Mesendoderm (in vitro differentiated cells): ENCODE measurements at regions not wholly inside any gene's neighbourhood (a gene's known extent, or its start where the extent isn't known, plus 50 kb on each side); places are given as distances from the start of the nearest gene placed in this dataset.
A peak's percentile ranks its signal among the peaks of the same experiment; 100 is the strongest.

Experiments used
- DNase-seq: peaks from one replicate; pipeline ENCODE4 v3.0.0; 2013
- H2AK5ac ChIP-seq: 2 replicates; pipeline ENCODE4 v1.6.1; 2013; ENCODE audit warnings: low read length, inconsistent platforms
- H2BK120ac ChIP-seq: 2 replicates; pipeline ENCODE4 v1.6.1; 2013; ENCODE audit warnings: low read depth, mild to moderate bottlenecking, low read length, moderate library complexity, mixed read lengths
- H2BK15ac ChIP-seq: replicated peaks from 2 replicates; pipeline ENCODE4 v1.6.1; 2013; ENCODE audit warnings: low read depth, mild to moderate bottlenecking, moderate library complexity
- H2BK5ac ChIP-seq: 2 replicates; pipeline ENCODE4 v1.6.1; 2013; ENCODE audit warnings: low read length, inconsistent platforms
- H3K18ac ChIP-seq: 2 replicates; pipeline ENCODE4 v1.6.1; 2013; ENCODE audit warnings: mild to moderate bottlenecking, low read length, mixed read lengths
- H3K23ac ChIP-seq: one replicate; pipeline ENCODE4 v1.6.1; 2013; ENCODE audit warnings: low read length
- H3K27ac ChIP-seq: 2 replicates; pipeline ENCODE4 v1.5.1; 2013; ENCODE audit warnings: low read depth, mild to moderate bottlenecking, inconsistent platforms, low read length, moderate library complexity
- H3K27me3 ChIP-seq: 2 replicates; pipeline ENCODE4 v1.6.1; 2013; ENCODE audit warnings: low read length, control low read depth, mild to moderate bottlenecking, inconsistent platforms; ENCODE audit not compliant: insufficient read depth, poor library complexity
- H3K36me3 ChIP-seq: 2 replicates; pipeline ENCODE4 v1.6.1; 2013; ENCODE audit warnings: low read length, inconsistent platforms; ENCODE audit not compliant: control insufficient read depth, insufficient read depth
- H3K4ac ChIP-seq: one replicate; pipeline ENCODE4 v1.6.1; 2013; ENCODE audit warnings: low read depth, mild to moderate bottlenecking, low read length, moderate library complexity
- H3K4me1 ChIP-seq: 2 replicates; pipeline ENCODE4 v1.6.1; 2013; ENCODE audit warnings: low read depth, low read length, inconsistent platforms; ENCODE audit not compliant: control insufficient read depth
- H3K4me2 ChIP-seq: 2 replicates; pipeline ENCODE4 v1.6.1; 2013; ENCODE audit warnings: low read length
- H3K4me3 ChIP-seq: 2 replicates; pipeline ENCODE4 v1.5.1; 2013; ENCODE audit warnings: mild to moderate bottlenecking, low read length
- H3K56ac ChIP-seq: one replicate; pipeline ENCODE4 v1.6.1; 2013; ENCODE audit warnings: low read length
- H3K79me1 ChIP-seq: 2 replicates; pipeline ENCODE4 v1.6.1; 2013; ENCODE audit warnings: low read length, inconsistent platforms
- H3K79me2 ChIP-seq: 2 replicates; pipeline ENCODE4 v1.6.1; 2013; ENCODE audit warnings: mild to moderate bottlenecking, low read length; ENCODE audit not compliant: control insufficient read depth, insufficient read depth
- H3K9ac ChIP-seq: 2 replicates; pipeline ENCODE4 v1.6.1; 2013; ENCODE audit warnings: low read length, inconsistent platforms
- H4K5ac ChIP-seq: one replicate; pipeline ENCODE4 v1.6.1; 2013; ENCODE audit warnings: low read length
- H4K8ac ChIP-seq: one replicate; pipeline ENCODE4 v1.6.1; 2013; ENCODE audit warnings: low read depth, mild to moderate bottlenecking, control low read depth, low read length, moderate library complexity
- WGBS: extraction: QIAGEN DNeasy Blood & Tissue Kit; methylation state at CpG from one replicate; pipeline ENCODE4 v1.1.7; 2013; ENCODE audit warnings: low lambda C conversion rate, missing lambda C conversion rate; ENCODE audit not compliant: insufficient coverage; ENCODE audit errors: extremely low coverage; 5-methylcytosine and 5-hydroxymethylcytosine counted together

- Histone ChIP-seq H3K36me3 (no peaks in the 10 kb centered on the region), H2BK120ac (no peak overlapping the region), H3K27me3 (no peaks in the 10 kb centered on the region), H4K8ac (no peak overlapping the region), H2BK5ac (no peak overlapping the region), H3K18ac (no peak overlapping the region), H3K79me2 (no peaks in the 10 kb centered on the region), H3K4me1 (peaks cover 3% of the 10 kb centered on the region), H2AK5ac (no peak overlapping the region), H3K4me2 (no peak overlapping the region), H3K4me3 (no peak overlapping the region), H3K56ac (no peak overlapping the region), H3K4ac (no peak overlapping the region), H3K27ac (no peak overlapping the region), H4K5ac (no peak overlapping the region), H3K23ac (no peak overlapping the region), H2BK15ac (no peak overlapping the region), H3K9ac (no peak overlapping the region), H3K79me1 (no peaks in the 10 kb centered on the region)
- WGBS, result no CpG with 5 or more reads among the region's 4 CpGs
- DNase-seq, result peak; percentile 61
Observed at GRCh38 chr1:57770772-57771171, 346.9 kb upstream of the DAB1 start.

DNA sequence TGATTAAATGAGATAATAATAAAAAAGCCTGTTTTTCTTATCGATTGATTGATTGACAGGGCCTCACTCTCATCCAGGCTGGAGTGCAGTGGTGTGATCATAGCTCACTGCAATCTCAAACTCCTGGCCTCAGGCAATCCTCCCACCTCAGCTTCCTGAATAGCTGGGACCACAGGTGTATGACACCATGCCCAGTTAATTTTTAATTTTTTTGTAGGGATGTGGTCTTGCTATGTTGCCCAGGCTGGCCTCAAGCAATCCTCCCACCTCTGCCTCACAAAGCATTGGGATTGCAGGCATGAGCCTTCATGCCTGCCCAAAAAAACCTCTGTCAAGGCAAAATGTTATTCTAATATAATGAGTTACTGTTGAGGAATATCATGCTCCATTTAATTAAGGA lies 346.4 kb upstream of the DAB1 start:
- H3K23ac ChIP-seq, result no peak overlapping the region
- no peak overlapping the region for H3K4ac ChIP-seq
- H3K79me2 ChIP-seq, result no peaks in the 10 kb centered on the region
- DNase-seq, result no peak
- H3K4me1 ChIP-seq, result peaks cover 3% of the 10 kb centered on the region
- H3K4me2 ChIP-seq, result no peak overlapping the region
- H4K8ac ChIP-seq, result no peak overlapping the region
- WGBS, result no CpG with 5 or more reads among the region's 1 CpG
- no peak overlapping the region for H2AK5ac ChIP-seq
- no peak overlapping the region for H2BK15ac ChIP-seq
- no peak overlapping the region for H3K27ac ChIP-seq
- H2BK120ac ChIP-seq, result no peak overlapping the region
- no peak overlapping the region for H2BK5ac ChIP-seq
- H4K5ac ChIP-seq, result no peak overlapping the region
- no peak overlapping the region for H3K9ac ChIP-seq
- H3K56ac ChIP-seq, result no peak overlapping the region
- no peak overlapping the region for H3K4me3 ChIP-seq
- H3K27me3 ChIP-seq, result no peaks in the 10 kb centered on the region
- H3K79me1 ChIP-seq, result no peaks in the 10 kb centered on the region
- H3K18ac ChIP-seq, result no peak overlapping the region
- no peaks in the 10 kb centered on the region for H3K36me3 ChIP-seq

GRCh38 chr1:57761628-57762027 lies 337.8 kb upstream of the DAB1 start:
- Histone ChIP-seq H3K79me2 (no peaks in the 10 kb centered on the region), H4K5ac (no peak overlapping the region), H3K4me2 (no peak overlapping the region), H3K4me1 (no peaks in the 10 kb centered on the region), H2AK5ac (no peak overlapping the region), H2BK120ac (no peak overlapping the region), H3K4ac (no peak overlapping the region), H3K27me3 (no peaks in the 10 kb centered on the region), H3K56ac (no peak overlapping the region), H3K4me3 (no peak overlapping the region), H3K23ac (no peak overlapping the region), H4K8ac (no peak overlapping the region), H3K18ac (no peak overlapping the region), H3K79me1 (no peaks in the 10 kb centered on the region), H2BK15ac (no peak overlapping the region), H3K36me3 (no peaks in the 10 kb centered on the region), H3K27ac (no peak overlapping the region), H2BK5ac (no peak overlapping the region), H3K9ac (no peak overlapping the region)
- WGBS, result no CpG with 5 or more reads among the region's 8 CpGs
- DNase-seq, result peak; percentile 10

DNA sequence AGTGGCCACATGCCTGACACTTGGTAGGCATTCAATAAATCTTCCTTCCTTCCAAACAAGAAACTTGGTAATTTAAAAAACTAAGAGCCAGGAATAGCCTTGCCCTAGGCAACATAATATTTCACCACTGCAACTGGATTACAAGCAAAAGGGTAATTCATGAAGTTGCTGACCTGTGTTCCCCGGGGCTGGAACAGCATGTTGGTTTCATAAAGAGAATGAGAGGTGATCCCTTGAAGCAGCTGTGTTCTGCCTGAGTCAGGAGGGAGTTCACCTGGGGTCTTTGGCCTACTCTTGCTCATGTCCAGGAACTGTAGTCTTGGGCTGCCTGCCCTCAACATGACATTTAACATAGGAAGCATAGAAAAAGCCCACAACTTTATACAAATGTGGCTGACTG lies 329.0 kb upstream of the DAB1 start:
- Histone ChIP-seq H3K79me1 (no peaks in the 10 kb centered on the region), H3K56ac (no peak overlapping the region), H3K4me3 (no peak overlapping the region), H3K23ac (no peak overlapping the region), H2AK5ac (no peak overlapping the region), H3K4me2 (no peak overlapping the region), H3K27ac (no peak overlapping the region), H3K18ac (no peak overlapping the region), H4K8ac (no peak overlapping the region), H3K9ac (no peak overlapping the region), H2BK5ac (no peak overlapping the region), H3K36me3 (no peaks in the 10 kb centered on the region), H2BK15ac (no peak overlapping the region), H3K27me3 (no peaks in the 10 kb centered on the region), H3K79me2 (no peaks in the 10 kb centered on the region), H2BK120ac (no peak overlapping the region), H4K5ac (no peak overlapping the region), H3K4ac (no peak overlapping the region), H3K4me1 (no peaks in the 10 kb centered on the region)
- no peak for DNase-seq
- WGBS, result no CpG with 5 or more reads among the region's 1 CpG

DNA sequence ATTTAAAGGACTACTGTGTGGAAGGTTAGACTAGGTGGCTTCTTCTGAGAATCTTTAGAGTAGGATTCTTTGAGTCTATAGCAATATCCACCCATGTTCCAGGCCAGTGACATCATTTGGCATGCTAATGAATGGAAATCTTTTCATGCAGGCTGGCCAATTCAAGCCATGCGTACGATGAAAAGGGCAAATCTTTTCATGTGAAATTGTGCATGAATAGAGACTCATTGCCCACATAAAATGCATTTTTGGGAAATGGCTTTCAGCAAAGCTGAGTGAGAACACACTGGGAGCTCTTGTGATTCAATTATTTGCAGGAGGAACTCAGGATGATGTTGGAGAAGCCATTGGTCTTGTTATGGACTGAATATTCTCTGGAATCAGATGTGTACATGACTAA lies 324.9 kb upstream of the DAB1 start:
- H2BK120ac ChIP-seq, result no peak overlapping the region
- no peaks in the 10 kb centered on the region for H3K79me2 ChIP-seq
- no peak overlapping the region for H3K4me3 ChIP-seq
- no peak overlapping the region for H2BK5ac ChIP-seq
- H2AK5ac ChIP-seq, result no peak overlapping the region
- H4K5ac ChIP-seq, result no peak overlapping the region
- no CpG with 5 or more reads among the region's 2 CpGs for WGBS
- H3K27ac ChIP-seq, result no peak overlapping the region
- no peak overlapping the region for H3K23ac ChIP-seq
- H3K27me3 ChIP-seq, result no peaks in the 10 kb centered on the region
- no peaks in the 10 kb centered on the region for H3K4me1 ChIP-seq
- no peak overlapping the region for H4K8ac ChIP-seq
- H3K9ac ChIP-seq, result no peak overlapping the region
- H3K4me2 ChIP-seq, result no peak overlapping the region
- no peak overlapping the region for H3K4ac ChIP-seq
- H3K18ac ChIP-seq, result no peak overlapping the region
- H3K79me1 ChIP-seq, result no peaks in the 10 kb centered on the region
- H2BK15ac ChIP-seq, result no peak overlapping the region
- no peaks in the 10 kb centered on the region for H3K36me3 ChIP-seq
- no peak overlapping the region for H3K56ac ChIP-seq
- no peak for DNase-seq

DNA sequence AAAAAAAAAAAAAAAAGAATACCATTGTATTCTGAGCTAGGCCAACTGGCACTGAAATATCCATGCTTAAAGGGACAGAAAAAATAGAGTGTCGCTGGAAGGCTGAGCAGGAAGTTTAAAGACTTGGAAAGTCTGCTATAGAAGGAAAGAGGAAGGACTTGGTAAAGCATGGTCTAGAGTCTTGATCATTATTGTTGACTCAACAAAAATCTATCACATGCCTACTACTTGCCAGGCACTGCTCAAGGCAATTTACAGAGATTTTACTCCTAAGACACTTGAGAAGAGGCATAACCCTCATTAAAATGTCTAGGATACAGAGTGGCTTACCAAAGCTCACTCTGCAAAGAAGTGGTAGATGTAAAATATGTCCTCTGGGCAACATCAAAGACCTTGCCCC lies 324.0 kb upstream of the DAB1 start:
- DNase-seq, result no peak
- no peaks in the 10 kb centered on the region for H3K79me2 ChIP-seq
- no peak overlapping the region for H3K4ac ChIP-seq
- H2AK5ac ChIP-seq, result no peak overlapping the region
- H4K5ac ChIP-seq, result no peak overlapping the region
- no peaks in the 10 kb centered on the region for H3K27me3 ChIP-seq
- no peaks in the 10 kb centered on the region for H3K4me1 ChIP-seq
- no peak overlapping the region for H3K23ac ChIP-seq
- H3K4me3 ChIP-seq, result no peak overlapping the region
- H2BK120ac ChIP-seq, result no peak overlapping the region
- no CpG with 5 or more reads among the region's 1 CpG for WGBS
- no peak overlapping the region for H3K9ac ChIP-seq
- no peak overlapping the region for H3K27ac ChIP-seq
- no peaks in the 10 kb centered on the region for H3K79me1 ChIP-seq
- H2BK5ac ChIP-seq, result no peak overlapping the region
- no peak overlapping the region for H4K8ac ChIP-seq
- H3K36me3 ChIP-seq, result no peaks in the 10 kb centered on the region
- H2BK15ac ChIP-seq, result no peak overlapping the region
- no peak overlapping the region for H3K4me2 ChIP-seq
- no peak overlapping the region for H3K18ac ChIP-seq
- no peak overlapping the region for H3K56ac ChIP-seq
